ENCODE measurements at regions not wholly inside any gene's neighbourhood (a gene's known extent, or its start where the extent isn't known, plus 50 kb on each side); places are given as distances from the start of the nearest gene placed in this dataset.

DNA sequence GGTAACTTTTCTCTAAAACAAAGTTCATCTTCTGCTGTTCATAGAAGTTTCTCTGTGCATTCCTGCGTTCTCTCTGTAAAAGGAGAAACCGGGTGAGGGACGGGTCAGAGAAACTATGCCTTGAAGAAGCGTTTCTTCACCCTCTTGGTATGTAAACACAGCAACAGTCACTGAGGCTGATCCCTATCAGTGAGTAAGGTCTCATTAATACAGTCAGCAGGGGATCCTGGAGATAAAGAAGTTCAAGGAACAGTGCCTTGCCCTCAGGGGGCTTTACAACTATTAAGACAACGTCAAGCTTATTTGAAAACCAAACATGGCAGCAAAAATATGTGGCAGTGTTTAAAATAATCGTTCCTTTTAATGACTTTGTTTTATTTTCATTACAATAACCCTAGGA is 202.9 kb upstream of the IL12B start:
- ATAC-seq (ENCODE audit: low read depth) (0 out of 3 replicates have a peak, but pooled peaks have one; percentile 42), DNase-seq (ENCODE audit: low spot score) (no peak)
- no peak for TF ChIP-seq CTCF (IDR thresholded peaks at IDR 0.05; ENCODE audit: poor library complexity, severe bottlenecking)
- Histone ChIP-seq H3K27ac (ENCODE audit: poor library complexity, severe bottlenecking) (no peak overlapping the region), H3K9me3 (ENCODE audit: severe bottlenecking) (no peaks in the 10 kb centered on the region), H3K4me1 (ENCODE audit: insufficient read depth, poor library complexity, severe bottlenecking) (no peaks in the 10 kb centered on the region), H3K27me3 (ENCODE audit: insufficient read depth, poor library complexity, severe bottlenecking) (no peaks in the 10 kb centered on the region), H3K4me3 (ENCODE audit: severe bottlenecking) (no peak overlapping the region), H3K36me3 (ENCODE audit: low read depth) (no peaks in the 10 kb centered on the region)

DNA sequence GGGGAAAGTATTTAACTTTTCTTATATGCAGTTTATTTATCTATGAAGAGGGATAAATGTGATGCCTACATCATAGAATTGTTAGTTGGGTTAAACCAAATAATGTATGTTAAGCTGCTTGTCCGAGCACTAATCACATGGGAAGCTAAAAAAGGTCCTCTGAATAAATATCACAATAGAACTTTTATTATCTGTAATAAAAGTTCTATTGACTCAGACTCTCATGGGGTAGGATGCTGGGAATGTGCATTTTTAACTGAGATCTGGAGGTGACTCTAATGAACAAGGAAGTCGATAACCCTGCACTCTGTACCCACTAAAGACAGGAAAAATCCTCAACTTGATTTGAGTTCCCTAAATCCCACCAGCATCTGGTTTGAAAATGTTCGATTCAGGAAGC is 205.9 kb upstream of the IL12B start:
- no peak overlapping the region for H3K4me3 ChIP-seq (ENCODE audit: severe bottlenecking)
- H3K36me3 ChIP-seq (ENCODE audit: low read depth) = no peaks in the 10 kb centered on the region
- H3K9me3 ChIP-seq (ENCODE audit: severe bottlenecking) = no peaks in the 10 kb centered on the region
- no peaks in the 10 kb centered on the region for H3K27me3 ChIP-seq (ENCODE audit: insufficient read depth, poor library complexity, severe bottlenecking)
- no peak for DNase-seq (ENCODE audit: low spot score)
- no peak overlapping the region for H3K27ac ChIP-seq (ENCODE audit: poor library complexity, severe bottlenecking)
- no peak for TF ChIP-seq CTCF (IDR thresholded peaks at IDR 0.05; ENCODE audit: poor library complexity, severe bottlenecking)
- no peak for ATAC-seq (ENCODE audit: low read depth)
- no peaks in the 10 kb centered on the region for H3K4me1 ChIP-seq (ENCODE audit: insufficient read depth, poor library complexity, severe bottlenecking)

DNA sequence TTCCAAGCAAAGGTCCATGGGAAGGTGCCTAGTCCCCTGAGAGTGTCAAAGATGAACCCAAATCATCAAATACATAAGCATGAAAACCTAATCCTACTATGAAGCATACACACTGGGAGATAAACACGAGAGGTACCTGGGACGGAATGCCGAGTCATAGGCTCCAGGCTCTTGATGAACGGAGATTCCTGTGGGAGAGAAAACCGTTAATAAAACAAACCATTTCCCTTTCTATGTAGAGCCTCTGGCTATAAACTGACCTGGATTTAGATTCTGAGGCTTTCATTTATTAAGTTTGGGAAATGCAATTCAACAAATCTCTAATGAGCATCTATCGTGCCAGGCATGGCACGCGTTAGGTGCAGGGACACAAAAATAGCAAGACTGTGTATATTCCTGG is 206.4 kb upstream of the IL12B start:
- H3K27ac ChIP-seq (ENCODE audit: poor library complexity, severe bottlenecking) = no peak overlapping the region
- no peaks in the 10 kb centered on the region for H3K27me3 ChIP-seq (ENCODE audit: insufficient read depth, poor library complexity, severe bottlenecking)
- ATAC-seq (ENCODE audit: low read depth) (no peak), DNase-seq (ENCODE audit: low spot score) (no peak)
- H3K9me3 ChIP-seq (ENCODE audit: severe bottlenecking) = no peaks in the 10 kb centered on the region
- no peaks in the 10 kb centered on the region for H3K36me3 ChIP-seq (ENCODE audit: low read depth)
- H3K4me1 ChIP-seq (ENCODE audit: insufficient read depth, poor library complexity, severe bottlenecking) = no peaks in the 10 kb centered on the region
- H3K4me3 ChIP-seq (ENCODE audit: severe bottlenecking) = no peak overlapping the region
- TF ChIP-seq CTCF (IDR thresholded peaks at IDR 0.05; ENCODE audit: poor library complexity, severe bottlenecking) = no peak

- H3K4me1 ChIP-seq (ENCODE audit: insufficient read depth, poor library complexity, severe bottlenecking) = peaks cover 3% of the 10 kb centered on the region
- no peak for DNase-seq (ENCODE audit: low spot score)
- no peak for TF ChIP-seq CTCF (IDR thresholded peaks at IDR 0.05; ENCODE audit: poor library complexity, severe bottlenecking)
- ATAC-seq (ENCODE audit: low read depth) = no peak
- no peaks in the 10 kb centered on the region for H3K27me3 ChIP-seq (ENCODE audit: insufficient read depth, poor library complexity, severe bottlenecking)
- no peaks in the 10 kb centered on the region for H3K9me3 ChIP-seq (ENCODE audit: severe bottlenecking)
- no peak overlapping the region for H3K4me3 ChIP-seq (ENCODE audit: severe bottlenecking)
- no peaks in the 10 kb centered on the region for H3K36me3 ChIP-seq (ENCODE audit: low read depth)
- no peak overlapping the region for H3K27ac ChIP-seq (ENCODE audit: poor library complexity, severe bottlenecking)
These were observed 209.4 kb upstream of the IL12B start for GRCh38 chr5:159539678-159540077.

DNA sequence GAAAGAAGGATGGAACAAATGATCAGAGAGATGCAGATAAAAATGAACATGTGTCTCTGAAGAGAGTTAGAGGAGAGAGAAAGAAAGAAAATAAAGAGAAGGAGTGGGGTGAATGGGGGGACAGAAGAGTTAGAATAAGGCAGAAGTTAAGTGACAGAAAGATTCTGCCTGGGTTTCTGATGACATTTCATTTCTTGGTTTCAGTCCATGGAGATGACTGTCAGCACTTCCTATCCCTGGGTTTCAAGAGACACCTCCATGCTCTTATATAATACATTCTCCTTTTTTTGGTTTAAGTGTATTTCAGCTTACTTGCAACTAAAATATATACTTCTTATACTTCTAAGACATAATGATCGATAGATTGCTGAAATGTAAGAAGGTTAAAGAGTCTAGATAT is 213.0 kb upstream of the IL12B start:
- Histone ChIP-seq H3K27me3 (ENCODE audit: insufficient read depth, poor library complexity, severe bottlenecking) (no peaks in the 10 kb centered on the region), H3K9me3 (ENCODE audit: severe bottlenecking) (no peaks in the 10 kb centered on the region), H3K4me1 (ENCODE audit: insufficient read depth, poor library complexity, severe bottlenecking) (peaks cover 3% of the 10 kb centered on the region), H3K27ac (ENCODE audit: poor library complexity, severe bottlenecking) (no peak overlapping the region), H3K36me3 (ENCODE audit: low read depth) (no peaks in the 10 kb centered on the region), H3K4me3 (ENCODE audit: severe bottlenecking) (no peak overlapping the region)
- no peak for TF ChIP-seq CTCF (IDR thresholded peaks at IDR 0.05; ENCODE audit: poor library complexity, severe bottlenecking)
- no peak for ATAC-seq (ENCODE audit: low read depth)
- DNase-seq (ENCODE audit: low spot score) = no peak
